SJSA1 (cell line): ENCODE measurements at regions not wholly inside any gene's neighbourhood (a gene's known extent, or its start where the extent isn't known, plus 50 kb on each side); places are given as distances from the start of the nearest gene placed in this dataset.
"Not testable (repeated sequence)": the region's sequence is repeated elsewhere in the genome, so short reads cannot be mapped to it uniquely, and the experiment has no call there.

ENCODE experiments used
- DNase-seq, 2 experiments: peaks; one replicate each; pipeline ENCODE4 v3.0.0-alpha.2; 2015 to 2020; ENCODE audit warnings: low spot score in 2 of 2, low read depth in 1 of 2
- H3K27ac ChIP-seq: fragments of 250-450 bp; sonication (Bioruptor Pico); 2 replicates; pipeline ENCODE4 v1.5.1; 2020; ENCODE audit warnings: mild to moderate bottlenecking, moderate library complexity
- H3K27me3 ChIP-seq: fragments of 250-450 bp; sonication (Bioruptor Pico); replicated peaks from 2 replicates; pipeline ENCODE4 v1.5.1; 2020; ENCODE audit warnings: mild to moderate bottlenecking, moderate library complexity
- H3K36me3 ChIP-seq: fragments of 250-450 bp; sonication (Bioruptor Pico); 2 replicates; pipeline ENCODE4 v1.5.1; 2020; ENCODE audit warnings: mild to moderate bottlenecking
- H3K4me1 ChIP-seq: fragments of 250-450 bp; sonication (Bioruptor Pico); replicated peaks from 2 replicates; pipeline ENCODE4 v1.6.1; 2021; ENCODE audit warnings: mild to moderate bottlenecking
- H3K4me3 ChIP-seq: fragments of 250-450 bp; sonication (Bioruptor Pico); 2 replicates; pipeline ENCODE4 v1.5.1; 2020; ENCODE audit warnings: mild to moderate bottlenecking
- H3K9me3 ChIP-seq: fragments of 250-450 bp; sonication (Bioruptor Pico); replicated peaks from 2 replicates; pipeline ENCODE4 v1.5.1; 2020; ENCODE audit warnings: mild to moderate bottlenecking

DNA sequence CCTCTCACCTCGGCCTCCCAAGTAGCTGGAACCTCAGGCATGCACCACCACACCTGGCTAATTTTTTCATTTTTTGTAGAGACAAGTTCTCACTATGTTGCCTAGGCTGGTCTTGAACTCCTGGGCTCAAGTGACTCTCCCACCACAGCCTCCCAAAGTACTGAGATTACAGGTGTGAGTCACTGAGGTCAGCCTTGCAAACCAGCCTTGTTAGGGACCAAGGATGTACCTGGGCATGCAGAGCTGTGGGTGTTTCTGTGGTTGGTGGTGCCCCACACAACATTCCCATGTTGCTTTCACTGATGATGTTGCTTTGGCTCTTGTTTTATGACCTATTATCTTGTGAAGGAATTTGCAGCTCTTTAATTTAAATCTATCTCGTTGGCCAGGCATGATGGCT is 54.8 kb downstream of the OTUD1 start:
- no peak for DNase-seq
- Histone ChIP-seq H3K4me3 (no peak overlapping the region), H3K27ac (no peak overlapping the region), H3K9me3 (no peaks in the 10 kb centered on the region), H3K36me3 (no peaks in the 10 kb centered on the region), H3K27me3 (no peaks in the 10 kb centered on the region), H3K4me1 (no peaks in the 10 kb centered on the region)

GRCh38 chr10:23496727-23497126 is 57.9 kb downstream of the OTUD1 start:
- DNase-seq: no peak
- no peaks in the 10 kb centered on the region for H3K27me3 ChIP-seq
- no peaks in the 10 kb centered on the region for H3K9me3 ChIP-seq
- H3K27ac ChIP-seq: no peak overlapping the region
- no peaks in the 10 kb centered on the region for H3K36me3 ChIP-seq
- H3K4me1 ChIP-seq: no peaks in the 10 kb centered on the region
- H3K4me3 ChIP-seq: no peak overlapping the region

- Histone ChIP-seq H3K4me1 (no peaks in the 10 kb centered on the region), H3K9me3 (no peaks in the 10 kb centered on the region), H3K27ac (no peak overlapping the region), H3K4me3 (no peak overlapping the region), H3K27me3 (no peaks in the 10 kb centered on the region), H3K36me3 (no peaks in the 10 kb centered on the region)
- no peak for DNase-seq
These were observed 60.7 kb downstream of the OTUD1 start for GRCh38 chr10:23499372-23500132.

- Histone ChIP-seq H3K4me3 (no peak overlapping the region), H3K36me3 (no peaks in the 10 kb centered on the region), H3K27me3 (no peaks in the 10 kb centered on the region), H3K9me3 (no peaks in the 10 kb centered on the region), H3K27ac (no peak overlapping the region), H3K4me1 (no peaks in the 10 kb centered on the region)
- DNase-seq: no peak
These were observed 67.1 kb downstream of the OTUD1 start for GRCh38 chr10:23505797-23506465.

DNA sequence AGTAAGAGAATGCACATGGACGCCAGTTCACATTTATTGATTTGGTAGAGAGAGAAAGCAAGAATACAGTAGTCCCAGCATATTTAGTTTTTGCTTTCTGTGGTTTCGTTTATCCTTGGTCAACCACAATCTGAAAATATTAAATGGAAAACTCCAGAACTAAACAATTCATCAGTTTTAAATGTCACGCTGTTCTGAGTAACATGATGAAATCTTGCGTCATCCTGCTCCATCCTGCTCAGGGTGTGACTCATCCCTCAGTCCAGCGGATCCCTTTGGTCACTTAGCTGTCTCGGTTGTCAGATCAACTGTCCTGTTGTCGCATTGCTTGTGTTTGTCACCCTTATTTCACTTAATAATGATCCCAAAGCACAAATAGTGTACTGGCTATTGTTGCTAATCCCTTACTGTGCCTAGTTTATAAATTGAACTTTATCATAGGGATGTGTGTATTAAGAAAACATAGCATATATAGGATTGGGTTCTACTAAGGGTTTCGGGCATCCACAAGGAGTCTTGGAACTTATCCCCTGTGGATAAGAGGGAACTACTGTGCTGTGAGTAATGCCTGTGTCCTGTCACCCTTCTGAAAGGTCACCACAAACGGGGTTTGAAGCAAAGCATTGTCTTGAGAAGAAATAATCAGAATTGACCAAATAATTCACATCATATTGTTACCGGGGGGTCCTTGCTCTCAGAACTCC is 73.6 kb downstream of the OTUD1 start:
- no peak for DNase-seq

DNA sequence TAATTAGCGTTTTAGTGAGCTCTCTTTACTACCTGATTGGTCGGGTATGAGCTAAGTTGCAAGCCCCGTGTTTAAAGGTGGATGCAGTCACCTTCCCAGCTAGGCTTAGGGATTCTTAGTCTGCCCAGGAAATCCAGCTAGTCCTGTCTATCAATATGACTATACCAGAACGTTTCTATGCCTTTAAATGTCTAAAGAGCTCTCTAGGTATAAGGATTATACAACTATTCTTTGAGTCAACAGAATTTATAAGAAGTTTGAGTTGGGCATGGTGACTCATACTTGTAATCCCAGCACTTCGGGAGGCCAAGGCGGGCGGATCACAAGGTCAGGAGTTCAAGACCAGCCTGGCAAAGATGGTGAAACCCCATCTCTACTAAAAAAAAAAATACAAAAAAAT is 74.7 kb downstream of the OTUD1 start:
- not testable (repeated sequence) for H3K4me3 ChIP-seq, H3K36me3 ChIP-seq, H3K27ac ChIP-seq, H3K9me3 ChIP-seq, H3K27me3 ChIP-seq, H3K4me1 ChIP-seq, DNase-seq

More for the DNA sequence above, 73.6 kb downstream of the OTUD1 start:
- no peak overlapping the region for H3K4me3 ChIP-seq
- 0 out of 2 replicates have a peak, but pooled peaks cover 3% of the 10 kb centered on the region for H3K9me3 ChIP-seq
- H3K36me3 ChIP-seq: no peaks in the 10 kb centered on the region
- no peaks in the 10 kb centered on the region for H3K4me1 ChIP-seq
- H3K27me3 ChIP-seq: no peaks in the 10 kb centered on the region
- no peak overlapping the region for H3K27ac ChIP-seq

GRCh38 chr10:23514321-23514720 is 75.4 kb downstream of the OTUD1 start:
- no peak for DNase-seq
- no peaks in the 10 kb centered on the region for H3K36me3 ChIP-seq
- H3K4me3 ChIP-seq: no peak overlapping the region
- H3K4me1 ChIP-seq: no peaks in the 10 kb centered on the region
- H3K27me3 ChIP-seq: no peaks in the 10 kb centered on the region
- no peak overlapping the region for H3K27ac ChIP-seq
- H3K9me3 ChIP-seq: 0 out of 2 replicates have a peak, but pooled peaks cover 3% of the 10 kb centered on the region

- Histone ChIP-seq H3K27me3 (no peaks in the 10 kb centered on the region), H3K4me1 (no peaks in the 10 kb centered on the region), H3K36me3 (no peaks in the 10 kb centered on the region), H3K27ac (no peak overlapping the region), H3K9me3 (0 out of 2 replicates have a peak, but pooled peaks cover 3% of the 10 kb centered on the region), H3K4me3 (no peak overlapping the region)
- no peak for DNase-seq
These were observed 77.7 kb downstream of the OTUD1 start for GRCh38 chr10:23516530-23516929.

DNA sequence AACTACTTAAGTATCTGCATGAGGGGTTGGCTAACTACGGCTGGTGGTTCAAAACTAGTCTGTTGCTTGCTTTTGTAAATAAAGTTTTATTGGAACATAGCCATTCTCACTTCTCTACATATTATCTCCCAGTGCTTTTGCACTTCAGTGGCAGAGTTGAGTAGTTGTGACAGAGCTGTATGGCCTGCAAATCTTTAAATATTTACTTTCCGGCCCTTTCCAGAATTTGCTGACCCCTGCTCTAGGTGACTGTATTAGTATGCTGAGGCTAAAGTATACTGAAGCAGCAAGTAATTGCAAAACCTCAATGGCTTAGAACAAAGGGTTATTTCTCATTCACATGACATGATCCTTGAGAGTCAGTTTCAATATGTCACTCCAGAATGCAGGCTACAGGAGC is 78.3 kb downstream of the OTUD1 start:
- Histone ChIP-seq H3K9me3 (0 out of 2 replicates have a peak, but pooled peaks cover 3% of the 10 kb centered on the region), H3K4me1 (no peaks in the 10 kb centered on the region), H3K27ac (no peak overlapping the region), H3K36me3 (no peaks in the 10 kb centered on the region), H3K27me3 (no peaks in the 10 kb centered on the region), H3K4me3 (no peak overlapping the region)
- DNase-seq: no peak

DNA sequence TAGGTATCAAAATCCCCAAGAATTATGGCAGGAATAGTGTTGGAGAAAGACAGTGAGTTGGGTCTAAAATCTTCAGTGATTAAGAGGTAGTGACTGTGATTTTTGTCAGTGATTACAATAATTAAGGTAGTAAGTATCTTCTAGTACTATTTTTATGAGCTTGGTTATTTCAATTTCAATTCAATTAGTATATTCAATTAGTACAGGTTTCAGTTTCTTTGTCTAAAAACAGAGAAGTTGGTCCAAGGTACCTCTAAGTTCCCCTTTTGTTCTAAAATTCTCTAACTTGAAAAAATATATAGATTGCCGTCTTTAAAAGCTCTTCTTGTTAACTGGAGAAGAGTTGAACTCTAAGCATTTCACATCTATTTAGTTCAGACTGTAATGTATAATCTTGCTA is 82.9 kb downstream of the OTUD1 start:
- Histone ChIP-seq H3K27me3 (no peaks in the 10 kb centered on the region), H3K36me3 (no peaks in the 10 kb centered on the region), H3K4me3 (no peak overlapping the region), H3K4me1 (no peaks in the 10 kb centered on the region), H3K9me3 (no peaks in the 10 kb centered on the region), H3K27ac (no peak overlapping the region)
- DNase-seq: no peak

DNA sequence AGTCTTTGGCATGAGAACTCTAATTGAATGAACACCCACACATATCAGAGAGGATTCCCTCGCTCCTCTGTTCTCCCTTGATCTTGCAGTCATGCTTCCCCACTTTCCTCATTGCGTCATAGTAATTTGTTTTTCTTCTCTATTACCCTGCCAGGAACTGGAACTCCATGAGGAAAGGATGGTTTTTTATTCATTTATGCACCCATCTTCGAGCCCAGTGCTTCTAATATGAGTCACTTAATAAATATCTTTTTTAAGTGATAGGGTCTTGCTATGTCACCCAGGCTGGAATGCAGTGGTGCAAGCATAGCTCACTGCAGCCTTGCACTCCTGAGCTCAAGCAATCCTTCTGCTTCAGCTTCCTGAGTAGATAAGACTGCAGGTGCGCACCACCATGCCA is 83.5 kb downstream of the OTUD1 start:
- H3K9me3 ChIP-seq: no peaks in the 10 kb centered on the region
- no peak overlapping the region for H3K4me3 ChIP-seq
- no peak for DNase-seq
- no peak overlapping the region for H3K27ac ChIP-seq
- H3K4me1 ChIP-seq: no peaks in the 10 kb centered on the region
- H3K27me3 ChIP-seq: no peaks in the 10 kb centered on the region
- H3K36me3 ChIP-seq: no peaks in the 10 kb centered on the region

DNA sequence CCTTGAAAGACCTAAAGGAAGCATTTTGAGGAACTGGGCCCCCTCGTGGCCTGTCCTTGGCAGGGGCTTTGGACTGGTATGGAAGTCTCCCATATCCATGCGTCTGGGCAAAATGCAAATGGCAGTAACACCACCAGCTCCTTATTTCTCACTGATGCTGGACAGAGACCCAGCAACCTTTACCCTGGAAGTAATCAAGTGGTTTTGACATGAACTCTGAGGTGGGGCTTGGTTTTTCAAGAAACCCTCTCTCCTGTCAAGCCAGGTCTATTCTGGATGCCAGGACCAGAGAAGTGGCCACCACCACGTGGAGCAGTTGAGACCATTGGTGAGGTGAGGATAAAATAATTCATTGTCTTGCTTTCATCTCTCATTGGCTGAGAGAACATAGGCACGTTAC is 84.4 kb downstream of the OTUD1 start:
- H3K4me3 ChIP-seq: no peak overlapping the region
- no peaks in the 10 kb centered on the region for H3K9me3 ChIP-seq
- DNase-seq: no peak
- no peaks in the 10 kb centered on the region for H3K4me1 ChIP-seq
- H3K27me3 ChIP-seq: no peaks in the 10 kb centered on the region
- no peak overlapping the region for H3K27ac ChIP-seq
- no peaks in the 10 kb centered on the region for H3K36me3 ChIP-seq

DNA sequence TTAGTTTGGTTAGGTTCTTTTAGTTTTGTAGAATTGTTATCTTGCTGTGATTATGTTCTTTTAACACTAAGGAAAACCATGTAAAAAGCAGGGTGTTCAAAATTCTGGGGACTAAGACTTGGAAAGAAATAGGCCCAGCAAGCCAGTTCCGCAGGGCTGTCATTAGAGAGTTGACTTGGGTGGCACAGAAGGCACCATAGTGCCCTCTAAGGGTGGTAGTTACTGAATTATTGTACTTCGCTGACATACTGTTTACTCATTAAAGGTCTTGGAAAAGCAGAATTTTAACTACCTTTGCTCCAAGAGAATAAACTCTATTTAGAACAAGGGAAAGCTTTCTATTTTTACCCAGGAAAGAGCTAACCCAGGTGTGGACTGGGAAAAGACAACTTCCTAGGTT is 86.5 kb downstream of the OTUD1 start:
- Histone ChIP-seq H3K27me3 (no peaks in the 10 kb centered on the region), H3K36me3 (no peaks in the 10 kb centered on the region), H3K9me3 (no peaks in the 10 kb centered on the region), H3K4me1 (no peaks in the 10 kb centered on the region), H3K4me3 (no peak overlapping the region), H3K27ac (no peak overlapping the region)
- no peak for DNase-seq

DNA sequence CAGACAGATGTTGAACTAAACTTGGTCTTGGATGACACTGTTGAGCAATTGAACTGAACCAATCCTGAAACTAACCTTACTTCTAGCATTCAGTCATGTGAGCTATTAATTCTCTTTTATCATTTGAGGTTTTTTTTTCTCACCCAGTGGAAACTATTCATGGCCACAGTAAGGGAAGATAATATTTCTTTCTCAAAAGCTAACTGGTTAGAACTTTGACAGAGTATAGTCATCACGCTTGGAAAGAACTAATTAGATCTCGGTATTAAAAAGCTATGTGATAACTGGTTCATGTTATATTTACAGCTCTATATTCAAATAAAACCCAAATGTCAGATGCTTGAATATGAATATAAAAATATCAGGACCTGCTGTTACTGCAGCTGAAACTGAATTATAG is 89.5 kb downstream of the OTUD1 start:
- H3K9me3 ChIP-seq: no peaks in the 10 kb centered on the region
- no peaks in the 10 kb centered on the region for H3K4me1 ChIP-seq
- no peak overlapping the region for H3K4me3 ChIP-seq
- H3K36me3 ChIP-seq: no peaks in the 10 kb centered on the region
- no peak overlapping the region for H3K27ac ChIP-seq
- DNase-seq: no peak
- no peaks in the 10 kb centered on the region for H3K27me3 ChIP-seq
